Astrocyte (in vitro differentiated cells and primary cell): ENCODE measurements at regions not wholly inside any gene's neighbourhood (a gene's known extent, or its start where the extent isn't known, plus 50 kb on each side); places are given as distances from the start of the nearest gene placed in this dataset.
"Not testable (repeated sequence)": the region's sequence is repeated elsewhere in the genome, so short reads cannot be mapped to it uniquely, and the experiment has no call there.

Experiments used
- CTCF ChIP-seq: IDR thresholded peaks from 2 replicates; pipeline ENCODE4 v1.5.1; 2011; ENCODE audit warnings: low read depth, mild to moderate bottlenecking, inconsistent platforms, low read length, moderate library complexity; ENCODE audit not compliant: insufficient read depth
- EZH2 ChIP-seq: IDR thresholded peaks from 2 replicates; pipeline ENCODE4 v1.6.1; 2012; ENCODE audit warnings: mild to moderate bottlenecking, low read length, inconsistent platforms; ENCODE audit not compliant: insufficient read depth

GRCh38 chr21:17676930-17677329, 64.2 kb upstream of the BTG3 start:
- not testable (repeated sequence) for TF ChIP-seq CTCF, EZH2
